Fibroblast of mammary gland (primary cell): ENCODE measurements at regions not wholly inside any gene's neighbourhood (a gene's known extent, or its start where the extent isn't known, plus 50 kb on each side); places are given as distances from the start of the nearest gene placed in this dataset.

Experiments
- DNase-seq: peaks from one replicate; pipeline ENCODE4 v3.0.0-alpha.2; 2010; ENCODE audit warnings: low read depth
- H3K4me3 ChIP-seq: 2 replicates; pipeline ENCODE4 v1.5.1; 2011; ENCODE audit warnings: low read depth, mild to moderate bottlenecking, low read length, moderate library complexity; ENCODE audit not compliant: control insufficient read depth
- TF ChIP-seq, protein P1 (sequence below): conservative IDR thresholded peaks from 2 replicates; pipeline ENCODE4 v1.5.1; 2011; ENCODE audit warnings: low read depth, low read length, inconsistent platforms; ENCODE audit not compliant: control insufficient read depth, insufficient read depth

DNA sequence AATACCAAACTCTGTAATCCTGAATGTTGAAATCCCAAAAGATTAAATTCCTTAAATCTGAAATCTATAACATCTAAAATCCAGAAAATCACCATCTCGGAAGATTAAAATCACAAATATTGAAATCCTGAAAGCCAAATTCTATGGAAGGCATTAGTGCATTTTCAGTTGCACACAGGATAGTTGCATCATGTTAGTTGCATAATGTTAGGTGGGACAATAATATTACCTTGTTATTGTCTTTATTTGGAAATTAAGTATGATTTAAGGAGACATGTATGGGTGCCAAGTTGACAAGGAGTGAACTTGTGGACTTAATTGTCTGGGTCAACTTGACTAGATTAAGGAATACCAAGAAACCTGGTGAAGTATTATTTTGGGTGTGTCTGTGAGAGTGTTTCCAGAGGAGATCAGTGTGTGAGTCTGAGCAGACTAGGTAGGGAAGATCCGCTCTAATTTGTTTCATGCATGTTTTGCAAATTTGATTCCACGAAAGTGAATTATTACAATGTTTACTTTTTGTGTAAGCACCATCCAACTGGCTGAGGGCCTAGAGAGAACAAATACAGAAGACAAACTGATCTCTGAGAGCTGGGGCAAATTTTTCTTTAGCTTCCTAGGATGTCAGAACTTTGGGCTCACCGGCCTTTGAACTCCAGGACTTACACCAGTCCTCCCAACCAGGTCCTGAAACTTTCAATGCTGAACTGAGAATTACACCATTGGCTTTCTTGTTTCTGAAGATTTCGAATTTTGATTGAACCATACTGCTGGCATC is 545.1 kb upstream of the IRAK1BP1 start:
- TF ChIP-seq, protein P1, sequence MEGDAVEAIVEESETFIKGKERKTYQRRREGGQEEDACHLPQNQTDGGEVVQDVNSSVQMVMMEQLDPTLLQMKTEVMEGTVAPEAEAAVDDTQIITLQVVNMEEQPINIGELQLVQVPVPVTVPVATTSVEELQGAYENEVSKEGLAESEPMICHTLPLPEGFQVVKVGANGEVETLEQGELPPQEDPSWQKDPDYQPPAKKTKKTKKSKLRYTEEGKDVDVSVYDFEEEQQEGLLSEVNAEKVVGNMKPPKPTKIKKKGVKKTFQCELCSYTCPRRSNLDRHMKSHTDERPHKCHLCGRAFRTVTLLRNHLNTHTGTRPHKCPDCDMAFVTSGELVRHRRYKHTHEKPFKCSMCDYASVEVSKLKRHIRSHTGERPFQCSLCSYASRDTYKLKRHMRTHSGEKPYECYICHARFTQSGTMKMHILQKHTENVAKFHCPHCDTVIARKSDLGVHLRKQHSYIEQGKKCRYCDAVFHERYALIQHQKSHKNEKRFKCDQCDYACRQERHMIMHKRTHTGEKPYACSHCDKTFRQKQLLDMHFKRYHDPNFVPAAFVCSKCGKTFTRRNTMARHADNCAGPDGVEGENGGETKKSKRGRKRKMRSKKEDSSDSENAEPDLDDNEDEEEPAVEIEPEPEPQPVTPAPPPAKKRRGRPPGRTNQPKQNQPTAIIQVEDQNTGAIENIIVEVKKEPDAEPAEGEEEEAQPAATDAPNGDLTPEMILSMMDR: no peak
- no peak for DNase-seq
- H3K4me3 ChIP-seq: no peak overlapping the region

DNA sequence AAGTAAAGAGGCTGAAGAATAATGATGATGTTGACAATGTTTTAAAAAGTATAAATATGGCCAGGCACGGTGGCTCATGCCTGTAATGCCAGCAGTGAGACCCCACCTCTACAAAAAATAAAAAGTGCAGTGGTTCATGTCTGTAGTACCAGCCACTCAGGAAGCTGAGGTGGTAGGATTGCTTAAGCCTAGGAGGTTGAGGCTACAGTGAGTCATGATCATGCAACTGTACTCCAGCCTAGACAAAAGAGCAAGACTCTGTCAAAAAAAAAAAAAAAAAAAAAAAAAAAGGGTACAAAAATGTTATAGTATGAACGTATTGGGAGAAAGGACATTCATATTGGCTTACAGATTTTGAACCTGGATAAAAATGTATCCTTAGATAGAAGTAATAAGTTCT is 543.1 kb upstream of the IRAK1BP1 start:
- peak; percentile 17 for DNase-seq
- TF ChIP-seq, protein P1: no peak
- H3K4me3 ChIP-seq: no peak overlapping the region

DNA sequence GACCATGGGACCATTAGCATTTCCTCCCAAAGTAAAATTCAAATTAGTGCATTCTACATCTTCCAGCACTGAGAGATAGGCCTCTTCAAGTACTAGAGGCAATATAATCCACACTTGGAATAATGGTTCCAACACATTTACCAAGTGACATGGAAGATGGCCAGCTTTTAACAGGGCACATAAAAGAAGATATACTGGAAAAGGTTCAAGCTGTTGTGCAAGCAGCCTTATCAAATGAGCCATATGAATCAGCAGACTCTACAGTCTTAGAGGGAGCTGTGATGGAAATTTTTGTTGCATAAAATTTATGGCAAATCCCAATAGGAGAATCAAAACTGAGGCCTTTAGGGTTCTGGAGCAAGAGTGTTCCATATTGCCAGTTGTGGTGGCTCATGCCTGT is 526.6 kb upstream of the IRAK1BP1 start:
- DNase-seq: no peak
- TF ChIP-seq, protein P1: no peak
- no peak overlapping the region for H3K4me3 ChIP-seq

DNA sequence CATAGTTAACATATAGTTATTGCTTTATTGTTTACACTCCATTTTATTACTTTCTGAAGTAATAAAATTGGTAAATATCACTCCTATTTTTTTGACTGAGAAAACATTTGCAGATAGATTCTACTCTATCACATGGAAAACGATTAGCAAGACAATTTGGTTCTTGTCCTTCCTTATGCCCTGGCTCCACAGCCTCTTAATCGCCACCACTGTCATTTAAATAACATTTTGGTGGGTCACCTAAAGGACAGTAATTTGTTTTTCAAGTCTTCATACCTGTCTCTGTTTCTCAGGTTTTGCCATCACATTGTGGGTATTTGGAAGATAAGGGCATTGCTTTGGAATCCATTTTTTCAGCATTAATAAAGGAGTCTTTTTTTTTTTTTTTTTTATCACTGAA is 521.5 kb upstream of the IRAK1BP1 start:
- TF ChIP-seq, protein P1: no peak
- no peak for DNase-seq

DNA sequence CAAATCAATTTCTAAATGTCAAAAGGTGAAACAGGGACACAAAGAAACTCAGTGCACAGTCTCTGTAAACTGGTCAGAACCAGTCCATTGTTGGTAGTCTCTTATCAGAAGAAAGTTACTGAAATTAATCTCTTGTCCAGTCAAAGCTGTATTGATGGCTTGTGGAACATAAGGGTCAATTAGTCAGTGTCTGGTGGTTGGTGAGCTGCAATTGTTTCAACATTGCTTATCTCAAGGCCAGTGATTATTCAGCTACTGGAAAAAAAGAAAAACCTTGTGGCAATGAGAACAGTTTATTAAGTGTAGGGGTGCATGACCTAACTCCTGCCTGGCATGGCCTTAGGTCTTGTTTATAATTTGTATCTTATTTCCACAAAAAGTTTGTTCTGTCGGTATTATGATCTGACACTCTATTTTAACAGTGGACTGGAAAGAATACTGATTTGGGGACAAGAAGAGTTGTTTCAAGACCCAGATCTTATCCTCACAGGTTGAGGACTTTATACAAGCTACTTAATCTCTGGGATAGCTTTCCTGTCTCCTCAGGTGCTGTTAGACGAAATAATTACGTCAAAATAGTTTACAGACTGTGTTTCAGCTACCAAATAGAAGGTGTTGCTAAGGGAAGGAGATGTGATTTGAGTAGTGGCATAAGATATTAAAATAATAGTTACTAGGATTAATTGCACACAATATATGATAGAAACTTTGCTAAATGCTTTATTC is 520.0 kb upstream of the IRAK1BP1 start:
- TF ChIP-seq, protein P1: no peak
- no peak overlapping the region for H3K4me3 ChIP-seq
- DNase-seq: no peak

More for the DNA sequence above, 521.5 kb upstream of the IRAK1BP1 start:
- H3K4me3 ChIP-seq: no peak overlapping the region

DNA sequence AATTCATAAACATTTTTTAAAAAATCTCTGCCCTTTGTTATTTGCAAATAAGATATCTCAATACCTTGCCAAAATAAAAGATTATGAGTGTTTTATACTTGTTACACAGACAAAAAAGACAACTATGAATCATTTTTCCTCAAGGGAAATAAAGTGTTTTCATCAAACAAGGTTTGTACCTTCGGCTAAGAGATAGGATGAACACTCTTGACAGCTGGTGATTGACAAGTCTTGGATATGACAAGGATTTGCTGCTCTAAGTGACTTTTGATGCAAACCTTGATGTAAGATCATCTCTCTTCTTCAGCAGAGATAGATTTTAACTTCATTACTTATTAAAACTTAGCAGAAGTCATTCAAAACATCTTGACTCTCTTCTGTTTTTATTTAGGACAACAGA is 514.3 kb upstream of the IRAK1BP1 start:
- H3K4me3 ChIP-seq: no peak overlapping the region
- no peak for DNase-seq
- TF ChIP-seq, protein P1: no peak
